PFSK-1 (cell line): ENCODE measurements at regions not wholly inside any gene's neighbourhood (a gene's known extent, or its start where the extent isn't known, plus 50 kb on each side); places are given as distances from the start of the nearest gene placed in this dataset.

Source experiments
- POLR2AphosphoS5 ChIP-seq: IDR thresholded peaks from 2 replicates; pipeline ENCODE4 v1.6.1; 2012; ENCODE audit warnings: low read depth, mild to moderate bottlenecking, control low read depth, low read length, moderate library complexity
- TAF1 ChIP-seq: IDR thresholded peaks from 2 replicates; pipeline ENCODE4 v1.6.1; 2012; ENCODE audit warnings: low read length, control low read depth, borderline replicate concordance; ENCODE audit not compliant: insufficient read depth

DNA sequence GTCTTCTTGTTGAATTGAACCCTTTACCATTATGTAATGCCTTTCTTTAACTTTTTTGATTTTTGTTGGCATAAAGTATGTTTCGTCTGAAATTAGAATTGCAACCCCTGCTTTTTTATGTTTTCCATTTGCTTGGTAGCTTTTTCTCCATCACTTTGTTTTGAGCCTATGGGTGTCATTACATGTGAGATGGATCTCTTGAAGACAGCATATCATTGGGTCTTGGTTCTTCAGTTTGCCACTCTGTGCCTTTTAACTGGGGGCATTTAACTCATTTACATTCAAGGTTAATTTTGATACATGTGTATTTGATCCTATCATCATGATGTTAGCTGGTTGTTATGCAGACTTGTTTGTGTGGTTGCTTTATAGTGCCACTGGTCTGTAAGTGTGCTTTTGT, 489.4 kb upstream of the TNP1 start:
- TF ChIP-seq TAF1 = no peak
- no peak for TF ChIP-seq POLR2AphosphoS5
